SK-N-SH (cell line): ENCODE measurements at regions not wholly inside any gene's neighbourhood (a gene's known extent, or its start where the extent isn't known, plus 50 kb on each side); places are given as distances from the start of the nearest gene placed in this dataset.

Experiments used
- CTCF ChIA-PET: fragments of 300-600, 350-600 bp; formaldehyde crosslinking; extraction: SDS; loops from one replicate; lab custom pipeline; 2021; lab: Yijun Ruan, JAX
- POLR2A ChIA-PET: fragments of 350-600 bp; sonication (Branson Sonifier 250); formaldehyde crosslinking; extraction: SDS; loops from one replicate; lab custom pipeline; 2020; ENCODE audit warnings: antibody characterized with exemption, inconsistent platforms; lab: Yijun Ruan, JAX
- DNase-seq: peaks from one replicate; pipeline ENCODE4 v3.0.0; 2012
- H2AFZ ChIP-seq: fragments of 200-600 bp; sonication (generic); 2 replicates; pipeline ENCODE4 v1.8.1; 2016; ENCODE audit warnings: antibody characterized with exemption, mild to moderate bottlenecking, low read depth
- H3F3A ChIP-seq: fragments of 200-600 bp; sonication (generic); replicated peaks from 2 replicates; pipeline ENCODE3; 2016; ENCODE audit warnings: antibody characterized with exemption, mild to moderate bottlenecking; ENCODE audit not compliant: insufficient read depth
- H3K27ac ChIP-seq, 2 experiments: fragments of 200-500 bp in 1 of 2; fragments of 200-600 bp in 1 of 2; sonication (Bioruptor generic) in 1 of 2; sonication (generic), shearing (Covaris generic) in 1 of 2; 2 replicates each; pipeline versions ENCODE4 v1.5.1 to v1.6.1; 2014 to 2016; ENCODE audit warnings: low read depth in 2 of 2, inconsistent platforms in 1 of 2, low read length in 1 of 2, mild to moderate bottlenecking in 1 of 2, mixed read lengths in 1 of 2
- H3K27me3 ChIP-seq: fragments of 200-600 bp; sonication (generic), shearing (Covaris generic); 2 replicates; pipeline ENCODE4 v1.6.1; 2016; ENCODE audit warnings: mixed run types; ENCODE audit not compliant: insufficient read depth
- H3K36me3 ChIP-seq, 2 experiments: fragments of 200-500 bp in 1 of 2; fragments of 200-600 bp in 1 of 2; sonication (Bioruptor generic) in 1 of 2; sonication (generic) in 1 of 2; replicated peaks in 1 of 2; 2 replicates each; pipeline versions ENCODE3 to v1.5.1; 2014 to 2016; ENCODE audit warnings: low read length in 1 of 2, mild to moderate bottlenecking in 1 of 2; ENCODE audit not compliant: insufficient read depth in 2 of 2, control insufficient read depth in 1 of 2
- H3K4me1 ChIP-seq, 2 experiments: fragments of 200-500 bp in 1 of 2; fragments of 200-600 bp in 1 of 2; sonication (Bioruptor generic) in 1 of 2; sonication (generic), shearing (Covaris generic) in 1 of 2; 2 replicates each; pipeline versions ENCODE4 v1.5.1 to v1.6.1; 2014 to 2016; ENCODE audit warnings: low read depth in 1 of 2, low read length in 1 of 2, mixed run types in 1 of 2; ENCODE audit not compliant: insufficient read depth in 2 of 2, control insufficient read depth in 1 of 2
- H3K4me2 ChIP-seq: fragments of 200-600 bp; sonication (generic), shearing (Covaris generic); 2 replicates; pipeline ENCODE4 v1.6.1; 2017; ENCODE audit warnings: mixed run types
- H3K4me3 ChIP-seq, 2 experiments: fragments of 200-500 bp in 1 of 2; fragments of 200-600 bp in 1 of 2; sonication (Bioruptor generic) in 1 of 2; sonication (generic), shearing (Covaris generic) in 1 of 2; 2 replicates each; pipeline versions ENCODE4 v1.5.1 to v1.8.1; 2014 to 2016; ENCODE audit warnings: low read depth in 2 of 2, inconsistent platforms in 1 of 2, low read length in 1 of 2, mild to moderate bottlenecking in 1 of 2, mixed read lengths in 1 of 2, moderate library complexity in 1 of 2
- H3K79me2 ChIP-seq: fragments of 200-600 bp; sonication (generic); 2 replicates; pipeline ENCODE4 v1.8.1; 2017; ENCODE audit warnings: mild to moderate bottlenecking; ENCODE audit not compliant: insufficient read depth
- H3K9ac ChIP-seq: fragments of 200-600 bp; sonication (generic); 2 replicates; pipeline ENCODE4 v1.6.1; 2017; ENCODE audit warnings: mixed run types
- H3K9me2 ChIP-seq: fragments of 200-600 bp; sonication (generic); 2 replicates; pipeline ENCODE4 v1.6.1; 2017; ENCODE audit warnings: mixed run types
- H3K9me3 ChIP-seq: fragments of 200-600 bp; sonication (generic); 2 replicates; pipeline ENCODE4 v1.6.1; 2017; ENCODE audit warnings: mixed run types, mild to moderate bottlenecking, moderate library complexity
- H4K20me1 ChIP-seq: fragments of 200-600 bp; sonication (generic); 2 replicates; pipeline ENCODE4 v1.6.1; 2017; ENCODE audit warnings: mild to moderate bottlenecking, mixed run types; ENCODE audit not compliant: insufficient read depth
- CHD2 ChIP-seq: fragments of 150-350 bp; IDR thresholded peaks from 2 replicates; pipeline ENCODE4 v1.6.1; 2018; ENCODE audit warnings: low read length; ENCODE audit not compliant: partially characterized antibody
- CTCF ChIP-seq: fragments of 200-600 bp; sonication (generic); IDR thresholded peaks from 2 replicates; pipeline ENCODE4 v1.6.1; 2017; ENCODE audit warnings: antibody characterized with exemption, mild to moderate bottlenecking, moderate library complexity
- FOSL2 ChIP-seq: IDR thresholded peaks from 2 replicates; pipeline ENCODE4 v1.4.0; 2012; ENCODE audit warnings: low read depth, mild to moderate bottlenecking, moderate library complexity, borderline replicate concordance
- FOXJ3 ChIP-seq: sonication (generic); formaldehyde crosslinking; IDR thresholded peaks from 2 replicates; pipeline ENCODE4 v1.5.1; 2020; ENCODE audit warnings: mild to moderate bottlenecking, missing genetic modification reagents
- FOXM1 ChIP-seq: IDR thresholded peaks from 2 replicates; pipeline ENCODE4 v1.4.0; 2012; ENCODE audit warnings: low read depth, mild to moderate bottlenecking
- GABPA ChIP-seq: IDR thresholded peaks from 2 replicates; pipeline ENCODE4 v1.4.0; 2012; ENCODE audit warnings: low read depth, mild to moderate bottlenecking
- IRF3 ChIP-seq: fragments of 150-350 bp; IDR thresholded peaks from 2 replicates; pipeline ENCODE4 v1.6.1; 2016; ENCODE audit warnings: mild to moderate bottlenecking, low read depth, low read length
- JUND ChIP-seq: IDR thresholded peaks from 2 replicates; pipeline ENCODE4 v1.4.0; 2012
- MAX ChIP-seq: IDR thresholded peaks from 2 replicates; pipeline ENCODE4 v1.4.0; 2012; ENCODE audit warnings: low read depth
- MXI1 ChIP-seq: IDR thresholded peaks from 2 replicates; pipeline ENCODE4 v1.6.1; 2012; ENCODE audit warnings: mild to moderate bottlenecking, low read depth, low read length, improper control_type of control experiment
- POLR2AphosphoS5 ChIP-seq: IDR thresholded peaks from 2 replicates; pipeline ENCODE4 v1.6.1; 2012; ENCODE audit warnings: low read depth, low read length
- RAD21 ChIP-seq: IDR thresholded peaks from 2 replicates; pipeline ENCODE4 v1.6.1; 2012; ENCODE audit warnings: mild to moderate bottlenecking, low read length
- RCOR1 ChIP-seq: fragments of 150-350 bp; IDR thresholded peaks from 2 replicates; pipeline ENCODE4 v1.6.1; 2017; ENCODE audit warnings: antibody characterized with exemption, low read length
- REST ChIP-seq: IDR thresholded peaks from 2 replicates; pipeline ENCODE4 v1.6.1; 2012; ENCODE audit warnings: mild to moderate bottlenecking, low read depth, low read length, moderate library complexity
- RFX5 ChIP-seq: IDR thresholded peaks from 2 replicates; pipeline ENCODE4 v1.6.1; 2012; ENCODE audit warnings: mild to moderate bottlenecking, improper control_type of control experiment, low read length
- RXRA ChIP-seq: IDR thresholded peaks from 2 replicates; pipeline ENCODE4 v1.4.0; 2012; ENCODE audit warnings: low read depth, mild to moderate bottlenecking, borderline replicate concordance
- SIN3A ChIP-seq: IDR thresholded peaks from 2 replicates; pipeline ENCODE4 v1.6.1; 2012; ENCODE audit warnings: low read depth, mild to moderate bottlenecking, low read length, moderate library complexity, borderline replicate concordance
- SMC3 ChIP-seq: IDR thresholded peaks from 2 replicates; pipeline ENCODE4 v1.6.1; 2012; ENCODE audit warnings: low read depth, low read length, improper control_type of control experiment
- TAF1 ChIP-seq: IDR thresholded peaks from 2 replicates; pipeline ENCODE4 v1.6.1; 2012; ENCODE audit warnings: low read depth, mild to moderate bottlenecking, low read length, moderate library complexity, borderline replicate concordance
- TCF12 ChIP-seq: IDR thresholded peaks from 2 replicates; pipeline ENCODE4 v1.4.0; 2012
- TEAD4 ChIP-seq: IDR thresholded peaks from 2 replicates; pipeline ENCODE4 v1.4.0; 2012; ENCODE audit warnings: mild to moderate bottlenecking, borderline replicate concordance; ENCODE audit not compliant: insufficient read depth
- USF2 ChIP-seq: fragments of 150-350 bp; IDR thresholded peaks from 2 replicates; pipeline ENCODE4 v1.6.1; 2017; ENCODE audit warnings: antibody characterized with exemption, low read length, low read depth, borderline replicate concordance
- YY1 ChIP-seq: IDR thresholded peaks from 2 replicates; pipeline ENCODE4 v1.4.0; 2012; ENCODE audit warnings: low read depth, mild to moderate bottlenecking
- ZBTB33 ChIP-seq: IDR thresholded peaks from 2 replicates; pipeline ENCODE4 v1.4.0; 2012; ENCODE audit warnings: low read depth, borderline replicate concordance
- WGBS: methylation state at CpG from one replicate; pipeline ENCODE4 v1.1.6; 2017; ENCODE audit warnings: low lambda C conversion rate; 5-methylcytosine and 5-hydroxymethylcytosine counted together

GRCh38 chr6:159433550-159433949, 259.5 kb downstream of the SOD2 start (continued):
- no peak for TF ChIP-seq REST
- no peak for TF ChIP-seq ZBTB33
- no peak for TF ChIP-seq SIN3A
- TF ChIP-seq TCF12, result no peak
- TF ChIP-seq RFX5, result no peak
- no peak for TF ChIP-seq TEAD4
- TF ChIP-seq RXRA, result no peak
- no peak for TF ChIP-seq GABPA

- no peaks in the 10 kb centered on the region for H3K79me2 ChIP-seq
- H3K36me3 ChIP-seq, result no peaks in the 10 kb centered on the region
- no peaks in the 10 kb centered on the region for H3F3A ChIP-seq
- H3K9ac ChIP-seq, result no peak overlapping the region
- WGBS, result 0% methylated on average over 1 of the region's 1 CpG
- H4K20me1 ChIP-seq, result no peaks in the 10 kb centered on the region
- H3K9me3 ChIP-seq, result no peaks in the 10 kb centered on the region
- H3K4me3 ChIP-seq, result no peak overlapping the region
- POLR2A ChIA-PET, result no interaction called here
- no peaks in the 10 kb centered on the region for H3K9me2 ChIP-seq
- DNase-seq, result no peak
- no peak overlapping the region for H3K27ac ChIP-seq
- H2AFZ ChIP-seq, result no peak overlapping the region
- no peak for TF ChIP-seq MXI1
- no peak for TF ChIP-seq JUND
- TF ChIP-seq CTCF, result no peak
- no peak for TF ChIP-seq USF2
- no peak for TF ChIP-seq IRF3
- no peak for TF ChIP-seq TCF12
- no peak for TF ChIP-seq SMC3
- no peak for TF ChIP-seq FOSL2
- TF ChIP-seq CHD2, result no peak
- TF ChIP-seq TAF1, result no peak
- no peak for TF ChIP-seq RXRA
- TF ChIP-seq FOXM1, result no peak
- TF ChIP-seq RAD21, result no peak
- no peak for TF ChIP-seq RCOR1
- no peak for TF ChIP-seq FOXJ3 (CRISPR knock-in tag)
- no peak for TF ChIP-seq MAX
- TF ChIP-seq POLR2AphosphoS5, result no peak
- no peak for TF ChIP-seq YY1
- TF ChIP-seq, all 33 proteins: peak for 0
- H3K4me1 ChIP-seq, result no peaks in the 10 kb centered on the region
- no peaks in the 10 kb centered on the region; the same call in 1 of the 2 replicates for H3K27me3 ChIP-seq
- no peak overlapping the region for H3K4me2 ChIP-seq
- CTCF ChIA-PET, result interaction anchor here (0.6 to 1.8 kb wide), 2 partner anchors 184 to 258 kb away, joined by 4 read pairs; no protein-coding TSS in a partner anchor
These were observed 261.3 kb downstream of the SOD2 start for GRCh38 chr6:159431750-159432149.
